ENCODE measurements at regions not wholly inside any gene's neighbourhood (a gene's known extent, or its start where the extent isn't known, plus 50 kb on each side); places are given as distances from the start of the nearest gene placed in this dataset.

- Mint-ChIP-seq H3K4me3 (no peak overlapping the region), H3K36me3 (ENCODE audit: low read depth) (no peaks in the 10 kb centered on the region)
Observed at GRCh38 chr15:61746589-61746988, 313.7 kb downstream of the VPS13C start.

DNA sequence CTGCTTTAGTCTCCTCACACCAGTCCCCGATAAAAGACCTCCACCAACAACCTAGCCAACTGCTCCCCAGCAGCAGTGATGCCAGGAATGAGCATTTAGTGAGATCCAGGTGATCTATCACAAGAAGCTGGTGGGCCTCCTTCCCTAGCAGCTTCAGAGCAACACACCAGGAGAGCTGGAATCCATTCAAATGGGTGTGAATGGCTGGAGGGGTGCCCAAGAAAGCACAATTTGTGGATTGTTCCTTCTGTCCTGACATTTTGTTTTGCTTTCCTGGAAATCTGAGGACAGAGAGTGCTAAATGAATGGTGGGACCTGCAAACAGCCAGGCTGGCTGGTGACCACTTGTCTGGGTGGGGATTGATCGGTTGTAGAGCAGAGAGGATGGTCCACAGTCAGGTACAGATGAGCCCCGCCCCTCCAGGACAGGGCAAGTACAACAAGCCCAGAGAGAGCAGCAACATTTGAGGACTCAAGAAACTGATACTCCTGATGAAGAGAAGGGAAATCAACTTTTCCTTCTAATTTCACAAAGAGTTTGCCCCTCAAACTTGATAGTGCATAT is 316.8 kb downstream of the VPS13C start:
- DNase-seq, result no peak
- Mint-ChIP-seq H3K27ac (no peak overlapping the region), H3K36me3 (ENCODE audit: low read depth) (no peaks in the 10 kb centered on the region), H3K4me1 (ENCODE audit: low read depth) (no peaks in the 10 kb centered on the region), H3K4me3 (no peak overlapping the region), H3K9me3 (peaks cover 25% of the 10 kb centered on the region), H3K27me3 (ENCODE audit: insufficient read depth) (no peaks in the 10 kb centered on the region)
- TF ChIP-seq, protein P1, sequence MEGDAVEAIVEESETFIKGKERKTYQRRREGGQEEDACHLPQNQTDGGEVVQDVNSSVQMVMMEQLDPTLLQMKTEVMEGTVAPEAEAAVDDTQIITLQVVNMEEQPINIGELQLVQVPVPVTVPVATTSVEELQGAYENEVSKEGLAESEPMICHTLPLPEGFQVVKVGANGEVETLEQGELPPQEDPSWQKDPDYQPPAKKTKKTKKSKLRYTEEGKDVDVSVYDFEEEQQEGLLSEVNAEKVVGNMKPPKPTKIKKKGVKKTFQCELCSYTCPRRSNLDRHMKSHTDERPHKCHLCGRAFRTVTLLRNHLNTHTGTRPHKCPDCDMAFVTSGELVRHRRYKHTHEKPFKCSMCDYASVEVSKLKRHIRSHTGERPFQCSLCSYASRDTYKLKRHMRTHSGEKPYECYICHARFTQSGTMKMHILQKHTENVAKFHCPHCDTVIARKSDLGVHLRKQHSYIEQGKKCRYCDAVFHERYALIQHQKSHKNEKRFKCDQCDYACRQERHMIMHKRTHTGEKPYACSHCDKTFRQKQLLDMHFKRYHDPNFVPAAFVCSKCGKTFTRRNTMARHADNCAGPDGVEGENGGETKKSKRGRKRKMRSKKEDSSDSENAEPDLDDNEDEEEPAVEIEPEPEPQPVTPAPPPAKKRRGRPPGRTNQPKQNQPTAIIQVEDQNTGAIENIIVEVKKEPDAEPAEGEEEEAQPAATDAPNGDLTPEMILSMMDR (IDR thresholded peaks at IDR 0.05), result no peak

More at GRCh38 chr15:61746589-61746988, 313.7 kb downstream of the VPS13C start:
- DNase-seq, result no peak
- TF ChIP-seq, protein P1 (IDR thresholded peaks at IDR 0.05), result no peak
- Mint-ChIP-seq H3K4me1 (ENCODE audit: low read depth) (no peaks in the 10 kb centered on the region), H3K9me3 (peaks cover 28% of the 10 kb centered on the region), H3K27ac (no peak overlapping the region), H3K27me3 (ENCODE audit: insufficient read depth) (no peaks in the 10 kb centered on the region)

DNA sequence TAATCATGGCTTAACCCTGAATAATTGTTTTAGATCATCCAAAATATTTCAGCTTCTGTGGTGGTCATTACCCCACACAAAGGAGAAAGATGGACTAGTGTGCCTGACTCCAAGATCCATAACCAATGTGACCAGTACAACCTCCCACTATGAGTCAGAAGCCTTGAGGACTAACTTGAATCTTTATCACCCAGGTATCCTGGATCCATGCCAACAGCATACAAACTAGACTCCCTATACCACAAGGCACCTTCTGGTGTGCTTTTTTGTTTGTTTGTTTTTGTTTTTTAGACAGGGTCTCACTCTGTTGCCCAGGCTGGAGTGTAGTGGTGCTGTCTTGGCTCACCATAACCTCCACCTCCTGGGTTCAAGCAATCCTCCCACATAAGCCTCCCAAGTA is 317.7 kb downstream of the VPS13C start:
- no peaks in the 10 kb centered on the region for H3K4me1 Mint-ChIP-seq (ENCODE audit: low read depth)
- TF ChIP-seq, protein P1 (IDR thresholded peaks at IDR 0.05), result no peak
- no peak for DNase-seq
- peaks cover 30% of the 10 kb centered on the region for H3K9me3 Mint-ChIP-seq
- no peak overlapping the region for H3K27ac Mint-ChIP-seq
- no peak overlapping the region for H3K4me3 Mint-ChIP-seq
- no peaks in the 10 kb centered on the region for H3K27me3 Mint-ChIP-seq (ENCODE audit: insufficient read depth)
- H3K36me3 Mint-ChIP-seq (ENCODE audit: low read depth), result no peaks in the 10 kb centered on the region

DNA sequence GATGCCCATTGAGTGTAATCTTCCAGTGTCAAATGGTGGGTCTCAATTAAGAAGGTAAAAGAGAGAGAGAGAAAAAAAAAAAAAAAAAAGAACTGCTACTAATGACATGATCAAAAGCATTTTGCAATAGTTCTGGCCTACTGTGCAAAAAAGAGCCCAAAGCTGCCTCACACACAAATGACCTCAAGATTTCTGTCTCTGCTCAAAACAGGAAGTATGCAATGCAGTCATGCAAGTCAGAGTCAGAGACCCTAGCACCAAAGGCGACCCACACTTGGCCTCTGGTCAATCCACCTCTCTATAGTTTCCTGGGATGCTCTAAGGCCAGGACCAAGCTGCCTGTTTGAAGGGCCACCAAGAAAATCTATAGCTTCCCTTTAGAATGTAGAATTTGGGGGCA is 323.5 kb downstream of the VPS13C start:
- H3K27me3 Mint-ChIP-seq (ENCODE audit: insufficient read depth), result no peaks in the 10 kb centered on the region
- DNase-seq, result no peak
- no peaks in the 10 kb centered on the region for H3K4me1 Mint-ChIP-seq (ENCODE audit: low read depth)
- TF ChIP-seq, protein P1 (IDR thresholded peaks at IDR 0.05), result no peak
- peaks cover 23% of the 10 kb centered on the region for H3K9me3 Mint-ChIP-seq
- H3K4me3 Mint-ChIP-seq, result no peak overlapping the region
- no peaks in the 10 kb centered on the region for H3K36me3 Mint-ChIP-seq (ENCODE audit: low read depth)
- no peak overlapping the region for H3K27ac Mint-ChIP-seq

DNA sequence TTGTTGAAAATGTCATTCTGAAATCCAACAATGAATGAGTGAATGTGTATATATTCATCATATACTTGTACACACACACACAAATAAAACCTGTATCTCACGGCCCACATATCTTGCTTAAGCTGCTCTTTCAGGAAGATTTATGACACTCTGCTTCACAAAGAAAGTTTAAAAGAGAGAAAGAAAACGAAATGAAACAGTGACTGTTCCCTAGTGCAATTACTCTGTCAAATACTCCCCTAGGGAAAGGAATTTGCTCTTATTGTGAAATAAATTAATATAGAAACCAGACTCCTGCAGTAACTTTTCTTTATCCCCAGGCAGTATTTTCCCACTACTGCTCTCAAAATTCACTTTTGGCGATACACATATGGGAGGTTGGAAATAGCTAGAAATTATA is 329.1 kb downstream of the VPS13C start:
- Mint-ChIP-seq H3K4me1 (ENCODE audit: low read depth) (no peaks in the 10 kb centered on the region), H3K4me3 (no peak overlapping the region), H3K27me3 (ENCODE audit: insufficient read depth) (no peaks in the 10 kb centered on the region), H3K9me3 (peaks cover 15% of the 10 kb centered on the region), H3K27ac (no peak overlapping the region), H3K36me3 (ENCODE audit: low read depth) (no peaks in the 10 kb centered on the region)
- DNase-seq, result no peak
- TF ChIP-seq, protein P1 (IDR thresholded peaks at IDR 0.05), result no peak

- Mint-ChIP-seq H3K4me3 (no peak overlapping the region), H3K36me3 (ENCODE audit: low read depth) (no peaks in the 10 kb centered on the region), H3K9me3 (peaks cover 11% of the 10 kb centered on the region), H3K27me3 (ENCODE audit: insufficient read depth) (no peaks in the 10 kb centered on the region), H3K4me1 (ENCODE audit: low read depth) (no peaks in the 10 kb centered on the region), H3K27ac (no peak overlapping the region)
- DNase-seq, result no peak
- TF ChIP-seq, protein P1 (IDR thresholded peaks at IDR 0.05), result no peak
Observed at GRCh38 chr15:61729646-61730045, 330.6 kb downstream of the VPS13C start.

All from HFFc6 (cell line).